ENCODE measurements at regions not wholly inside any gene's neighbourhood (a gene's known extent, or its start where the extent isn't known, plus 50 kb on each side); places are given as distances from the start of the nearest gene placed in this dataset.

DNA sequence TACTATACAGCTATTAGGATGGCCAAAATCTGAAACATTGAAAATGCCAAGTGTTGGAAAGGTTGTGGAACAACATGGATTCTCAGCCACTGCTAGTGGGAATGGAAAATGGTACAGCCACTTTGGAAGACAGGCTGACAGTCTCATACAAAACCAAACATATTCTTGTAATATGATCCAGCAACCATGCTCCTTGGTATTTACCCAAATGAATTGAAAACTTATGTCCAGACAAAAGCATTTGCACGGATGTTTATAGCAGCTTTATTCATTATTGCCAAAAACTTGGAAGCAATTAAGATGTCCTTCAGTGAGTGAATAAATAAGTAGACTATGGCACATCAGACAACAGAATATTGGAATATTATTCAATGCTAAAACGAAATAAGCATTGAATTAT is 105.8 kb upstream of the DCLK2 start:
- TF ChIP-seq, protein P1, sequence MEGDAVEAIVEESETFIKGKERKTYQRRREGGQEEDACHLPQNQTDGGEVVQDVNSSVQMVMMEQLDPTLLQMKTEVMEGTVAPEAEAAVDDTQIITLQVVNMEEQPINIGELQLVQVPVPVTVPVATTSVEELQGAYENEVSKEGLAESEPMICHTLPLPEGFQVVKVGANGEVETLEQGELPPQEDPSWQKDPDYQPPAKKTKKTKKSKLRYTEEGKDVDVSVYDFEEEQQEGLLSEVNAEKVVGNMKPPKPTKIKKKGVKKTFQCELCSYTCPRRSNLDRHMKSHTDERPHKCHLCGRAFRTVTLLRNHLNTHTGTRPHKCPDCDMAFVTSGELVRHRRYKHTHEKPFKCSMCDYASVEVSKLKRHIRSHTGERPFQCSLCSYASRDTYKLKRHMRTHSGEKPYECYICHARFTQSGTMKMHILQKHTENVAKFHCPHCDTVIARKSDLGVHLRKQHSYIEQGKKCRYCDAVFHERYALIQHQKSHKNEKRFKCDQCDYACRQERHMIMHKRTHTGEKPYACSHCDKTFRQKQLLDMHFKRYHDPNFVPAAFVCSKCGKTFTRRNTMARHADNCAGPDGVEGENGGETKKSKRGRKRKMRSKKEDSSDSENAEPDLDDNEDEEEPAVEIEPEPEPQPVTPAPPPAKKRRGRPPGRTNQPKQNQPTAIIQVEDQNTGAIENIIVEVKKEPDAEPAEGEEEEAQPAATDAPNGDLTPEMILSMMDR (conservative IDR thresholded peaks at IDR 0.05; ENCODE audit: low read length): no peak
- no peak for TF ChIP-seq EZH2phosphoT487 (IDR thresholded peaks at IDR 0.05; ENCODE audit: borderline replicate concordance)
